HL-60 (cell line): ENCODE measurements at regions not wholly inside any gene's neighbourhood (a gene's known extent, or its start where the extent isn't known, plus 50 kb on each side); places are given as distances from the start of the nearest gene placed in this dataset.

Source experiments
- POLR2AphosphoS5 ChIP-seq: IDR thresholded peaks from 2 replicates; pipeline ENCODE4 v1.6.1; 2012; ENCODE audit warnings: low read depth
- TF ChIP-seq, protein P1 (sequence below): IDR thresholded peaks from one replicate; pipeline ENCODE4 v1.5.1; 2011; ENCODE audit warnings: low read length, control low read depth, inconsistent platforms; ENCODE audit not compliant: insufficient read depth
- TF ChIP-seq, protein P2 (sequence below): IDR thresholded peaks from 2 replicates; pipeline ENCODE4 v1.6.1; 2012; ENCODE audit warnings: low read depth; ENCODE audit not compliant: insufficient replicate concordance

DNA sequence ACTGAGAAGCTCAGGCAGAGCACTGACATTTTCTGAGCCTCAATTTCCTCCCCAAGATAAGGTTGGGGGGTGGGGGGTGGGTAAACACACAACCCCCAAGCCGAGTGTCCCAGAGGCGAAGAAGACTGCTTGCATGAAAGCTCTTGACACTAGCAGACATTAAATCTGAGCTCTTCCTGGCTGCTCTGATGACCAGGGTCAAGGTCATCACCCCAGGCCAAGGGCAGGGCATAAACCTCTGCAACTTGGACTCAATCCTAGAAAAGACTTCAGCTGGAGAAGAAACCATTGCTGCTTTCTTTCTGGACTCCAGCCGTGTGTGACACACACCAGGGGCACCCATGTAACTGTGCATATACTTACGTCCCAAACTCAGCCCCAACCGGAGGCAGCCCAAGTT, 109.0 kb downstream of the BANF2 start:
- TF ChIP-seq, protein P1, sequence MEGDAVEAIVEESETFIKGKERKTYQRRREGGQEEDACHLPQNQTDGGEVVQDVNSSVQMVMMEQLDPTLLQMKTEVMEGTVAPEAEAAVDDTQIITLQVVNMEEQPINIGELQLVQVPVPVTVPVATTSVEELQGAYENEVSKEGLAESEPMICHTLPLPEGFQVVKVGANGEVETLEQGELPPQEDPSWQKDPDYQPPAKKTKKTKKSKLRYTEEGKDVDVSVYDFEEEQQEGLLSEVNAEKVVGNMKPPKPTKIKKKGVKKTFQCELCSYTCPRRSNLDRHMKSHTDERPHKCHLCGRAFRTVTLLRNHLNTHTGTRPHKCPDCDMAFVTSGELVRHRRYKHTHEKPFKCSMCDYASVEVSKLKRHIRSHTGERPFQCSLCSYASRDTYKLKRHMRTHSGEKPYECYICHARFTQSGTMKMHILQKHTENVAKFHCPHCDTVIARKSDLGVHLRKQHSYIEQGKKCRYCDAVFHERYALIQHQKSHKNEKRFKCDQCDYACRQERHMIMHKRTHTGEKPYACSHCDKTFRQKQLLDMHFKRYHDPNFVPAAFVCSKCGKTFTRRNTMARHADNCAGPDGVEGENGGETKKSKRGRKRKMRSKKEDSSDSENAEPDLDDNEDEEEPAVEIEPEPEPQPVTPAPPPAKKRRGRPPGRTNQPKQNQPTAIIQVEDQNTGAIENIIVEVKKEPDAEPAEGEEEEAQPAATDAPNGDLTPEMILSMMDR = no peak
- TF ChIP-seq, protein P2, sequence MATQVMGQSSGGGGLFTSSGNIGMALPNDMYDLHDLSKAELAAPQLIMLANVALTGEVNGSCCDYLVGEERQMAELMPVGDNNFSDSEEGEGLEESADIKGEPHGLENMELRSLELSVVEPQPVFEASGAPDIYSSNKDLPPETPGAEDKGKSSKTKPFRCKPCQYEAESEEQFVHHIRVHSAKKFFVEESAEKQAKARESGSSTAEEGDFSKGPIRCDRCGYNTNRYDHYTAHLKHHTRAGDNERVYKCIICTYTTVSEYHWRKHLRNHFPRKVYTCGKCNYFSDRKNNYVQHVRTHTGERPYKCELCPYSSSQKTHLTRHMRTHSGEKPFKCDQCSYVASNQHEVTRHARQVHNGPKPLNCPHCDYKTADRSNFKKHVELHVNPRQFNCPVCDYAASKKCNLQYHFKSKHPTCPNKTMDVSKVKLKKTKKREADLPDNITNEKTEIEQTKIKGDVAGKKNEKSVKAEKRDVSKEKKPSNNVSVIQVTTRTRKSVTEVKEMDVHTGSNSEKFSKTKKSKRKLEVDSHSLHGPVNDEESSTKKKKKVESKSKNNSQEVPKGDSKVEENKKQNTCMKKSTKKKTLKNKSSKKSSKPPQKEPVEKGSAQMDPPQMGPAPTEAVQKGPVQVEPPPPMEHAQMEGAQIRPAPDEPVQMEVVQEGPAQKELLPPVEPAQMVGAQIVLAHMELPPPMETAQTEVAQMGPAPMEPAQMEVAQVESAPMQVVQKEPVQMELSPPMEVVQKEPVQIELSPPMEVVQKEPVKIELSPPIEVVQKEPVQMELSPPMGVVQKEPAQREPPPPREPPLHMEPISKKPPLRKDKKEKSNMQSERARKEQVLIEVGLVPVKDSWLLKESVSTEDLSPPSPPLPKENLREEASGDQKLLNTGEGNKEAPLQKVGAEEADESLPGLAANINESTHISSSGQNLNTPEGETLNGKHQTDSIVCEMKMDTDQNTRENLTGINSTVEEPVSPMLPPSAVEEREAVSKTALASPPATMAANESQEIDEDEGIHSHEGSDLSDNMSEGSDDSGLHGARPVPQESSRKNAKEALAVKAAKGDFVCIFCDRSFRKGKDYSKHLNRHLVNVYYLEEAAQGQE = no peak
- no peak for TF ChIP-seq POLR2AphosphoS5
